Breast epithelium (tissue), 3 donors: ENCODE measurements at regions not wholly inside any gene's neighbourhood (a gene's known extent, or its start where the extent isn't known, plus 50 kb on each side); places are given as distances from the start of the nearest gene placed in this dataset.

Experiments
- CTCF ChIP-seq, 3 donors: fragments of 450-650 bp; IDR thresholded peaks; one replicate each; pipeline ENCODE4 v1.5.1; 2016 to 2017; ENCODE audit warnings: antibody characterized with exemption in 3 of 3, mild to moderate bottlenecking in 3 of 3, moderate library complexity in 3 of 3
- POLR2A ChIP-seq: fragments of 450-650 bp; IDR thresholded peaks from one replicate; pipeline ENCODE4 v1.6.1; 2016; ENCODE audit warnings: antibody characterized with exemption, mild to moderate bottlenecking, moderate library complexity
- POLR2AphosphoS5 ChIP-seq, 3 donors: sonication (generic); formaldehyde crosslinking; IDR thresholded peaks; one replicate each; pipeline ENCODE4 v1.6.1; 2017; ENCODE audit warnings: antibody characterized with exemption in 3 of 3

GRCh38 chr10:57785546-57785945 lies 482.1 kb downstream of the IPMK start:
- TF ChIP-seq CTCF (IDR thresholded peaks at IDR 0.05): no peak
- no peak for TF ChIP-seq POLR2AphosphoS5 (IDR thresholded peaks at IDR 0.05)
- TF ChIP-seq POLR2A: no peak
